WTC11 (cell line): ENCODE measurements at regions not wholly inside any gene's neighbourhood (a gene's known extent, or its start where the extent isn't known, plus 50 kb on each side); places are given as distances from the start of the nearest gene placed in this dataset.

Source experiments
- ATAC-seq: fragments of 200-7000 bp; cut with Tn5 transposase; 2 replicates; pipeline ENCODE4 v1.10.0; 2021; ENCODE audit warnings: mild to moderate bottlenecking, moderate library complexity
- CTCF ChIA-PET: fragments of 300-600 bp; sonication (Branson Sonifier 250); formaldehyde crosslinking; loops from one replicate; lab custom pipeline; 2021; ENCODE audit warnings: antibody characterized with exemption; lab: Charles Lee
- POLR2A ChIA-PET: fragments of 350-600 bp; sonication (Branson Sonifier 250); formaldehyde crosslinking; loops from one replicate; lab custom pipeline; 2021; ENCODE audit warnings: antibody characterized with exemption; lab: Charles Lee
- DNase-seq: peaks from one replicate; pipeline ENCODE4 v3.0.0; 2021; ENCODE audit warnings: low spot score
- H3K27ac Mint-ChIP-seq: 2 replicates; pipeline ENCODE4 v1.8.0; 2021; ENCODE audit warnings: mixed read lengths
- H3K27me3 Mint-ChIP-seq: 2 replicates; pipeline ENCODE4 v1.8.0; 2021; ENCODE audit warnings: low read depth, mild to moderate bottlenecking, moderate library complexity, mixed read lengths
- H3K36me3 Mint-ChIP-seq: 2 replicates; pipeline ENCODE4 v1.8.0; 2021; ENCODE audit warnings: mixed read lengths
- H3K4me1 Mint-ChIP-seq: 2 replicates; pipeline ENCODE4 v1.8.0; 2022; ENCODE audit warnings: mixed read lengths
- H3K4me3 Mint-ChIP-seq: 2 replicates; pipeline ENCODE4 v1.8.0; 2021; ENCODE audit warnings: mild to moderate bottlenecking, moderate library complexity, mixed read lengths
- H3K9me3 Mint-ChIP-seq: 2 replicates; pipeline ENCODE4 v1.8.0; 2021; ENCODE audit warnings: mixed read lengths
- ARID4B ChIP-seq: sonication (generic); formaldehyde crosslinking; IDR thresholded peaks from 2 replicates; pipeline ENCODE4 v1.8.0; 2023; ENCODE audit warnings: missing genetic modification reagents, mild to moderate bottlenecking, borderline replicate concordance
- ATF2 ChIP-seq: sonication (generic); formaldehyde crosslinking; IDR thresholded peaks from 2 replicates; pipeline ENCODE4 v1.8.1; 2022; ENCODE audit warnings: low read depth, missing genetic modification reagents, borderline replicate concordance
- CREM ChIP-seq: sonication (generic); formaldehyde crosslinking; IDR thresholded peaks from 2 replicates; pipeline ENCODE4 v1.8.1; 2022; ENCODE audit warnings: mild to moderate bottlenecking, missing genetic modification reagents, moderate library complexity
- FOXP1 ChIP-seq: sonication (generic); formaldehyde crosslinking; IDR thresholded peaks from 2 replicates; pipeline ENCODE4 v1.8.0; 2022; ENCODE audit warnings: missing genetic modification reagents, mild to moderate bottlenecking, moderate library complexity, borderline replicate concordance
- FOXP4 ChIP-seq: sonication (generic); formaldehyde crosslinking; IDR thresholded peaks from 2 replicates; pipeline ENCODE4 v1.8.0; 2022; ENCODE audit warnings: mild to moderate bottlenecking, missing genetic modification reagents
- IRF2 ChIP-seq: sonication (generic); formaldehyde crosslinking; IDR thresholded peaks from 2 replicates; pipeline ENCODE4 v1.8.0; 2022; ENCODE audit warnings: low read depth, missing genetic modification reagents, borderline replicate concordance
- MAX ChIP-seq: sonication (generic); formaldehyde crosslinking; IDR thresholded peaks from 2 replicates; pipeline ENCODE4 v1.8.0; 2022; ENCODE audit warnings: mild to moderate bottlenecking, missing genetic modification reagents
- MLX ChIP-seq: sonication (generic); formaldehyde crosslinking; IDR thresholded peaks from 2 replicates; pipeline ENCODE4 v1.8.1; 2023; ENCODE audit warnings: mild to moderate bottlenecking, missing genetic modification reagents, moderate library complexity
- NR3C1 ChIP-seq: sonication (generic); formaldehyde crosslinking; conservative IDR thresholded peaks from 2 replicates; pipeline ENCODE4 v1.8.1; 2023; ENCODE audit warnings: low read depth, mild to moderate bottlenecking, missing genetic modification reagents
- RORB ChIP-seq: fragments of 250-450 bp; sonication (Bioruptor Pico); IDR thresholded peaks from 2 replicates; pipeline ENCODE4 v1.9.0; 2021; ENCODE audit warnings: mild to moderate bottlenecking
- SMAD3 ChIP-seq: sonication (generic); formaldehyde crosslinking; IDR thresholded peaks from 2 replicates; pipeline ENCODE4 v1.8.0; 2022; ENCODE audit warnings: missing genetic modification reagents, mild to moderate bottlenecking, borderline replicate concordance
- TP53 ChIP-seq: sonication (generic); formaldehyde crosslinking; IDR thresholded peaks from 2 replicates; pipeline ENCODE4 v1.8.1; 2023; ENCODE audit warnings: mild to moderate bottlenecking, missing genetic modification reagents
- USF1 ChIP-seq: sonication (generic); formaldehyde crosslinking; IDR thresholded peaks from 2 replicates; pipeline ENCODE4 v1.8.0; 2022; ENCODE audit warnings: mild to moderate bottlenecking, missing genetic modification reagents
- USF2 ChIP-seq: sonication (generic); formaldehyde crosslinking; IDR thresholded peaks from 2 replicates; pipeline ENCODE4 v1.8.1; 2023; ENCODE audit warnings: mild to moderate bottlenecking, missing genetic modification reagents, moderate library complexity
- ZBTB43 ChIP-seq: sonication (generic); formaldehyde crosslinking; IDR thresholded peaks from 2 replicates; pipeline ENCODE4 v1.8.1; 2023; ENCODE audit warnings: mild to moderate bottlenecking, missing genetic modification reagents
- ZNF416 ChIP-seq: fragments of 250-450 bp; sonication (Bioruptor Pico); IDR thresholded peaks from 2 replicates; pipeline ENCODE4 v1.9.0; 2021; ENCODE audit warnings: mild to moderate bottlenecking, inconsistent platforms

GRCh38 chr9:78112406-78112805 is 80.8 kb upstream of the GNAQ start (continued):
- TF ChIP-seq MLX (CRISPR knock-in tag): no peak
- no peak for TF ChIP-seq ATF2
- no peak for TF ChIP-seq MAX (CRISPR knock-in tag)
- no peak for TF ChIP-seq SMAD3 (CRISPR knock-in tag)
- TF ChIP-seq ZBTB43 (CRISPR knock-in tag): no peak
- no peak for TF ChIP-seq CREM

GRCh38 chr9:78112004-78112403 is 80.4 kb upstream of the GNAQ start:
- Mint-ChIP-seq H3K36me3 (no peaks in the 10 kb centered on the region), H3K9me3 (0 out of 2 replicates have a peak, but pooled peaks cover 9% of the 10 kb centered on the region), H3K27me3 (no peaks in the 10 kb centered on the region; the same call in 1 of the 2 replicates), H3K4me1 (no peaks in the 10 kb centered on the region; the same call in 1 of the 2 replicates), H3K4me3 (no peak overlapping the region), H3K27ac (no peak overlapping the region)
- ChIA-PET POLR2A (no interaction called here), CTCF (no interaction called here)
- no peak for ATAC-seq
- TF ChIP-seq ZBTB43 (CRISPR knock-in tag): no peak
- TF ChIP-seq RORB (CRISPR knock-in tag): no peak
- TF ChIP-seq ZNF416: no peak
- no peak for TF ChIP-seq IRF2 (CRISPR knock-in tag)
- TF ChIP-seq USF1 (CRISPR knock-in tag): no peak
- no peak for TF ChIP-seq ARID4B
- no peak for TF ChIP-seq ATF2
- TF ChIP-seq MAX (CRISPR knock-in tag): no peak
- TF ChIP-seq NR3C1: no peak
- TF ChIP-seq USF2: no peak
- TF ChIP-seq FOXP4 (CRISPR knock-in tag): no peak
- no peak for TF ChIP-seq FOXP1 (CRISPR knock-in tag)
- TF ChIP-seq TP53 (CRISPR knock-in tag): no peak
- DNase-seq: no peak
